ENCODE measurements at regions not wholly inside any gene's neighbourhood (a gene's known extent, or its start where the extent isn't known, plus 50 kb on each side); places are given as distances from the start of the nearest gene placed in this dataset.

- intact Hi-C loops (cut with micrococcal nuclease) = no loop called here
- H3K27ac ChIP-seq (ENCODE audit: low read length in 2 of 2) = no peak overlapping the region
- H3K9ac ChIP-seq (ENCODE audit: low read length) = no peak overlapping the region
- H4K20me1 ChIP-seq (ENCODE audit: control insufficient read depth, insufficient read depth, low read length, poor library complexity, severe bottlenecking) = no peaks in the 10 kb centered on the region
- no peaks in the 10 kb centered on the region for H3K36me3 ChIP-seq (replicated peaks in 1 of 2; ENCODE audit: control extremely low read depth in 1 of 2, control insufficient read depth in 1 of 2, extremely low read depth in 1 of 2, insufficient read depth in 2 of 2, low read length in 1 of 2)
- no peak for DNase-seq
- TF ChIP-seq CTCF (IDR thresholded peaks at IDR 0.05) = no peak
- H3K27me3 ChIP-seq (replicated peaks in 1 of 4; ENCODE audit: control extremely low read depth in 1 of 4, control insufficient read depth in 3 of 4, insufficient read depth in 4 of 4, low read length in 3 of 4) = peaks cover 0 to 3% (median 0%) of the 10 kb centered on the region in 4 experiments
- no peaks in the 10 kb centered on the region for H3K4me1 ChIP-seq (ENCODE audit: control insufficient read depth in 2 of 2, insufficient read depth in 2 of 2, low read length in 2 of 2)
- no peak for ATAC-seq (ENCODE audit: low read depth)
- WGBS (ENCODE audit: insufficient coverage) = 74% methylated on average over 29 of the region's 32 CpGs
- H3K27me3 Mint-ChIP-seq = no peaks in the 10 kb centered on the region
- POLR2A ChIA-PET = no interaction called here
- no peak overlapping the region for H3K4me3 ChIP-seq (ENCODE audit: control extremely low read depth in 1 of 5, extremely low read depth in 1 of 5, insufficient read depth in 1 of 5, low read depth in 2 of 5, low read length in 4 of 5)
- H2AFZ ChIP-seq (ENCODE audit: insufficient read depth, low read depth, low read length, poor library complexity, severe bottlenecking) = no peak overlapping the region
- H3K9me3 Mint-ChIP-seq (ENCODE audit: insufficient read depth) = no peaks in the 10 kb centered on the region
- no peak overlapping the region for H3K27ac Mint-ChIP-seq
- no peak overlapping the region for H3K4me3 Mint-ChIP-seq
- H3K9me3 ChIP-seq (ENCODE audit: control extremely low read depth in 1 of 3, control insufficient read depth in 2 of 3, insufficient read depth in 1 of 3, low read length in 2 of 3) = peaks cover 0 to 3% (median 0%) of the 10 kb centered on the region in 3 donors
- CTCF ChIA-PET = no interaction called here
- no peak overlapping the region for H3K4me2 ChIP-seq (replicated peaks; ENCODE audit: low read depth, low read length, poor library complexity, severe bottlenecking)
- no peaks in the 10 kb centered on the region for H3K79me2 ChIP-seq (ENCODE audit: control insufficient read depth, insufficient read depth, low read length)
- H3K4me1 Mint-ChIP-seq = no peaks in the 10 kb centered on the region
Measured at GRCh38 chr7:156169474-156170370, 357.5 kb upstream of the SHH start.

- no peak overlapping the region for H3K4me2 ChIP-seq (replicated peaks; ENCODE audit: low read depth, low read length, poor library complexity, severe bottlenecking)
- ChIA-PET POLR2A (no interaction called here), CTCF (no interaction called here)
- H3K9me3 ChIP-seq (ENCODE audit: control extremely low read depth in 1 of 3, control insufficient read depth in 2 of 3, insufficient read depth in 1 of 3, low read length in 2 of 3) = peaks cover 0 to 3% (median 0%) of the 10 kb centered on the region in 3 donors
- no peak overlapping the region for H3K9ac ChIP-seq (ENCODE audit: low read length)
- H3K4me3 ChIP-seq (ENCODE audit: control extremely low read depth in 1 of 5, extremely low read depth in 1 of 5, insufficient read depth in 1 of 5, low read depth in 2 of 5, low read length in 4 of 5) = no peak overlapping the region
- DNase-seq (no peak), ATAC-seq (ENCODE audit: low read depth) (no peak)
- no peaks in the 10 kb centered on the region for H3K4me1 ChIP-seq (ENCODE audit: control insufficient read depth in 2 of 2, insufficient read depth in 2 of 2, low read length in 2 of 2)
- WGBS (ENCODE audit: insufficient coverage) = 88% methylated on average over 14 of the region's 18 CpGs
- Mint-ChIP-seq H3K4me3 (no peak overlapping the region), H3K9me3 (ENCODE audit: insufficient read depth) (no peaks in the 10 kb centered on the region), H3K27ac (no peak overlapping the region), H3K4me1 (no peaks in the 10 kb centered on the region), H3K27me3 (no peaks in the 10 kb centered on the region)
- H3K27me3 ChIP-seq (replicated peaks in 1 of 4; ENCODE audit: control extremely low read depth in 1 of 4, control insufficient read depth in 3 of 4, insufficient read depth in 4 of 4, low read length in 3 of 4) = peaks cover 0 to 3% (median 0%) of the 10 kb centered on the region in 4 experiments
- H2AFZ ChIP-seq (ENCODE audit: insufficient read depth, low read depth, low read length, poor library complexity, severe bottlenecking) = no peak overlapping the region
- H3K36me3 ChIP-seq (replicated peaks in 1 of 2; ENCODE audit: control extremely low read depth in 1 of 2, control insufficient read depth in 1 of 2, extremely low read depth in 1 of 2, insufficient read depth in 2 of 2, low read length in 1 of 2) = no peaks in the 10 kb centered on the region
- no peaks in the 10 kb centered on the region for H4K20me1 ChIP-seq (ENCODE audit: control insufficient read depth, insufficient read depth, low read length, poor library complexity, severe bottlenecking)
- no peaks in the 10 kb centered on the region for H3K79me2 ChIP-seq (ENCODE audit: control insufficient read depth, insufficient read depth, low read length)
- intact Hi-C loops (cut with micrococcal nuclease) = no loop called here
- TF ChIP-seq CTCF (IDR thresholded peaks at IDR 0.05) = no peak
- TF ChIP-seq EZH2 (IDR thresholded peaks at IDR 0.05; ENCODE audit: borderline replicate concordance, insufficient read depth, low read depth, low read length, poor library complexity, severe bottlenecking) = no peak
- H3K27ac ChIP-seq (ENCODE audit: low read length in 2 of 2) = no peak overlapping the region
Measured at GRCh38 chr7:156168434-156168833, 356.2 kb upstream of the SHH start.

All from B cell (primary cell).